Suppressor macrophage treated with lipopolysaccharide for 4 hours (primary cell): ENCODE measurements at regions not wholly inside any gene's neighbourhood (a gene's known extent, or its start where the extent isn't known, plus 50 kb on each side); places are given as distances from the start of the nearest gene placed in this dataset.
A peak's percentile ranks its signal among the peaks of the same experiment; 100 is the strongest.

Experiments
- DNase-seq: peaks from one replicate; pipeline ENCODE4 v3.0.0-alpha.2; 2020

- DNase-seq, result no peak
These were observed 139.9 kb upstream of the CXCR4 start for GRCh38 chr2:136257893-136258292.

DNA sequence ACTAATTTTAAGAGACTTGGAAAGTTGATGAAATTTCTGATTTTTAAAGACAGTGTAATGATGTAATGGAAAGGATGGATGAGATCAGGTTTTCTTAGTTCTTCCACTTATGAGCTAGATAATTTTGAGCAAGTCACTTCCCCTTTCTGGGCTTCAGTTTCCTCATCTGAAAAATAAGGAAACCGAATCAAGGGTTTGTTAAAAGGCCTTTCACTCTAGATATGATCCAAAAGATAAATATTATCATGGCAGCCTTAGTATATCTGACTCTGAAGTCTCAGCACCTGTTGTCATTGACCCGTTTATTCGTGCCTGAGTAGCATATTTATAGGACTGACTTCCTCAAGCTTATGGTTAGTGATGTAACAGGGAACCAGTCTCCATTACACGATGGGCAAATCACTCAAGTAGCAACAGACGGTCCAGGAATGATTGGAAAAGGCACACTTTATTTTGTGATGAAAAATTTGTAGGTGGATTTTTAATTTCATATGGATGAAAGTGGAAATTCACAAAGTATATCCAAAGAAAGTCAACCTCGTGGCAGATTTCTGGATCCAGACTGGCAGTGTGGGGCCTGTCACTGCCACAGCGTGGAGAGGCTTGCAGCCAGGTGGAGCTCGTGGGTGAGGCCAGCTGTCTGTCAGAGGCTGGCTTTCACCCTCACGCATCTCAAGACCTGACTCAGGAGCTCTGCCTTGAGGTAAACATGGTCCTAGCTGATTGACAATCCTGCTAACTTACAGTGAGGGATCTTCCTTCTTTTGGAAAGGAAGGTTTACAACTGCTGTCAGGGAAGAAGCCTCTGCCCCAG is 137.9 kb upstream of the CXCR4 start:
- DNase-seq, result peak; percentile 90

DNA sequence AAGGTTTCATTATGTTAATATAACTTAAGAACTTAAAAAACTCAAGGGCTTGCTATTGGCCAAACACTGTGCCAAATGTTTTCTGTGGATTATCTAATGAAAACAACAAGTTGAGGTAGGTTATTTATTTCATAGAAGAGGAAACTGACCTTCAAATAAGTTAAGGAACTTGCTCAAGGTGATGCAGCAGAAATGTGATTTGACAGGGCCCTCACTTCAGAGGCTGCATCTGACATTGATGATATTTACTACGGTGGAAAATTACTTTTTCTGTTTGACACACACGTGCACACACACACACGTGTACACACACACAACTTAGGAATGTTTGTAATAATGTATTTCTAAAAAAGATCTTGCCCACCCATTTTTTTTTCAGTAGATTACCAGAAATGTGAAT is 137.2 kb upstream of the CXCR4 start:
- DNase-seq, result no peak

DNA sequence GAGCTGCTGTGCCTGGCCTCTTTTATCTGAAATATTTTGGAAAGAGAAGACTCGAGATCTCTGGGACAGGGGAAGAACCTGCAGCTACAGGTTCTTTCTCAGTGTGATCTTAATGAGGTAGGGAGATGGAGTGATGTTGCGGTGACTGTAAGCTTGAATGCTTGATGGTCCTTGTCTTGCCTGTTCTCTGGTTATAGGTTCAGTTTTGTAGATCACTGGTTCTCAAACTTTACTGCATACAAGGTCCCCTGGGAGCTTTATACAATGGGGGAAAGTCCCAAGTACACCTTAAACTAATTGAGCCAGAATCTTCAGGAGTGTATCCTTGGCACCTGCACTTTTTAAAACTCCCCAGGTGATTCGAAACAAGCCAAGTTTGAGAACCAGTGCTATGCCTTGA is 136.7 kb upstream of the CXCR4 start:
- no peak for DNase-seq

- DNase-seq, result peak; percentile 78
These were observed 135.5 kb upstream of the CXCR4 start for GRCh38 chr2:136253288-136254004.

DNA sequence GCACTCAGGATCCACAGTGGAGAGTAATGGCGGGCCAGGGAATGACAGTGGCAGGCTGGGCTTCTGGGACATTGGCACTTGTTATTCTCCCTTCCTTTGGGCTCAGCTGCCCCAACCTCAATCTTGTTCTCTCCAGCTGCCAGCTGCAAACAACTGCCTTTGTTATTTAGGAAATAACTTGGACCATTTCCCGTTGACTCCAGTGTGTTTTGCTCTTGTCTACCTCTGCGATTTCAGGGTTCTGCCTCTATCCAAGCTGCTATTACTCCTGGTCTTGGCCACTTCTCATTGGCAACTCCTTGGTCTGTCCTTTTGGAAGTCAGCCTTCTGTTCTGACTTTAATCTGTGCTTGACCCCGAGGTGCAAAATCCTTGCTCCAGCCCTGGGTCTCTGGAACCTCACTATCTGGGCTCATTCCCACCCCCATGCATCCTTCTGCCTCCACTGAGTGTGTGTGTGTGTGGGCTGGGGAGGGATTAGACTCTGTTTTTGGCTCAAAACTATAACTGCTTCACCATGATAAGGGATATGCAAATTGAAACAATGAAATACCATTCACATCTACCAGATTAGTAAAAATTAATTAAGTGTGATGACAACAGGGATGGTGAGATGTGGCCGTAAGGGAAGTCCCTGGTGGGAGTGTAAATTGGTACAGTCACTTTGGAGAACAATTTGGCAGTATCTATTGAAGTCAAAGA is 134.1 kb upstream of the CXCR4 start:
- DNase-seq, result no peak

DNA sequence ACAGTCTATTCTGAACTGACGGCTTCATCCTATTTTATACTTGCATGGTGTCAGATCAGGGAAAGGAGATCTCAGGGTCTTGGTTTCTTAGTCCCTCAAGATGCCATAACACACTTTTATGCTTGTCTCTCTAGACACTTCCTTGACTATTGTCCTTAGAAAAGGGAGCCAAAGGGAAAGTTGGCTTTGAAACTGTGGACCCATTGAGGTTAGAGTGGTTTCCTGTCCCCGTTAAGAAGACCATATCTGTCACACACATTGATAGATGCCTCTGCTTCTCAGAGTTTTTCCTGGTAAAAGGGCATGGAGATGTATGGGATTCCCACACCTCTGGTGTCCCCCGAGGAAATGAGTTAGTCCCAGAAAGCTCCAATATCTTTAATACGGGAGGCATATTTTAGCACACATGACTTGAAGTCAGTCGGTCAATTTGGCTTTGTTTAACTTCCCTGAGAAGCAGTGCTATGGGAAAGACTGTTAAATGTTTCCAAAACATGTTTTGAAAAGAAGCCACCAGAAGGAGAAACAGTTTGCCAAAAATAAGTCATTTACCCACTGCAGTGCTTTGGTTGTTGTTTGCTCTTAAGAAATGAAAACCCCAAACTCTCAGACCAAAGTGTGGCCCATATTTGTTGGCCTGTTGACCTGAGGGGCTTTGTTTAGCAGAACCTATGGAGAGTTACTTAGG is 133.4 kb upstream of the CXCR4 start:
- DNase-seq, result no peak

DNA sequence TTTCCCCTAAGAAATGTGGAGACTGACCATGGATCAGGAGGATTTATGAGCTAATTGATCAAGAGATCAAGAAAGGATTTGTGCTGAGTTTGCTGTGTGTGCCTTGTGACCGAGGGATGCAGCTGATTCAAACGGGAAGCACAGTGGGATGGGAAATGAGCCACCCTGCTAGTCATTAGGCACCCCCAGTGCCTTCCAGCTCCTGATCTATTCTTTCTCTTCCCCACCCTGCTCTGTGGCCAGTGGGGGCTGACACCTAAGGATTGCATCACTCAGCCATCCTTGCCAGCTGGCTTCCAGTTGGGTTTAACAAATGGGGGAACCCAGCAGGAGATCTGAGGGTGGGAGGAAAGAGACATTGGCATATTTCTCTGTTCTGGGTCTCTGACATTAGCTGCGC is 132.2 kb upstream of the CXCR4 start:
- DNase-seq, result peak; percentile 52

- no peak for DNase-seq
These were observed 131.0 kb upstream of the CXCR4 start for GRCh38 chr2:136248907-136249306.

GRCh38 chr2:136248242-136248641 is 130.3 kb upstream of the CXCR4 start:
- DNase-seq, result no peak

DNA sequence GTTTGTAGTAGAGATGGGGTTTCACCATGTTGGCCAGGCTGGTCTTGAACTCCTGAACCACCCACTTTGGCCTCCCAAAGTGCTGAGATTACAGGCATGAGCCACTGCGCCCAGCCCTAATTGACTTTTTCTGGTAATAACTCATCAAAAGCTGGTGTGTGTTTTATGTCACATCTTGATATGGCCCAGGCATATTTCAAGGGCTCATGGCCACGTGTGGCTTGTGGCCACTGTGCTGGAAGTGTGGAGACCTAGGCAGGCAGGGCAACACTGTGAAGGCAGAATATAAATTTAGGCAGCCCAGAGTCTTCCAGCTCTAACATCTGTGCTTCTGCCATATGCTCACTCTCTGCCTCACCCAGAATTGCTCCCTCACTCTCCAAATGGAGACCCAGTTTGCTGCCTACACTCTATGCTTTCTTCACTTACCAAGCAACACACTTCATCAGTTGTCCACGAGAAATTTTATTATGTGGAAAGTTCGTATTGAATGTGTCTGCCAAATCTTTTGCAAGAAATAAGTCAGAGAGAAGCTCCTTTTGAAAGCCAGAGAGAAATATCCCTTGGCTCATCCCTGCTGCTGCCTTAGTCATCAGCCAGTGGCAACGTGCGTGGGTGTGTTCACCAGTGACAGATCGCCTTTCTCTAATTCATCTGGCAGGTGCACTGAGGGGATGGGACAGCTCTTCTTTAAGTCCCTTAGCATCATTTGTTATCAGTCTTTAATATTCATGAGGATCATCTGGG is 129.4 kb upstream of the CXCR4 start:
- peak; percentile 87 for DNase-seq

- DNase-seq, result peak; percentile 74
These were observed 128.2 kb upstream of the CXCR4 start for GRCh38 chr2:136246086-136246669.

DNA sequence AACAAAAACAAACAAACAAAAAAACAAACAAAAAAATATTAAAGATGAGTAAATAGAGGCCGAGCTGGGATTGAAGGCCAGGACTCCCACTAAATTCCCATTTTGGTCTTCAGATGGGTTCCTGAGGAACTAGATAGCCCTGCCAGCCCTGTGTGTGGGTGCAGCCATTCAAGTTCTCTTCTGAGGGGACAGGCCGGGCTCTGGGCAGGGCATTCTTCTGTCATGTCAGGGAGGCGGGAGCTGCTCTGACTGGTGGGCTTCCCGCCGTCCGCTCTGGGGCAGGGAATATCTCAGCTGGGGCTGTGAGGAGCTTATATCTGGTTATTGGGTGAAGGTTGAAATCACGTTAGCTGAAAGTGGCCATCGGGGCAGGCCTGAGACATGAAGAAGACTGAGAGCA is 127.3 kb upstream of the CXCR4 start:
- DNase-seq, result no peak

DNA sequence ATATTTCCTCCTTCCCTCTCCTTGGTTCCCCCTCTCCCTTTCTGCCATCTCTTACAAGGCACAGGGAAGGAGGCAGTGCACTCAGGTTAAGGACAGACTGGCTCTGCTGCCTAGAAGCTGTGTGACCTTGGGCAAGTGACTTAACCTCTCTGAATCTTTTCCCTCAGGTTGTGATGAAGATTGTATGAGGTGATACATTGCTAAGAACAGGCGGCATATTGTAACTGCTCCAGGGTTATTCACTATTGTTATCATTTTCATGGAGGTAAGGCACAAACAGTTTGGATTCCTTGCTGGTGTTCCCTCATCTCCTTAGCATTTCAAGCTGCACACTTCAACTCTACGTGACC is 126.6 kb upstream of the CXCR4 start:
- DNase-seq, result no peak

DNA sequence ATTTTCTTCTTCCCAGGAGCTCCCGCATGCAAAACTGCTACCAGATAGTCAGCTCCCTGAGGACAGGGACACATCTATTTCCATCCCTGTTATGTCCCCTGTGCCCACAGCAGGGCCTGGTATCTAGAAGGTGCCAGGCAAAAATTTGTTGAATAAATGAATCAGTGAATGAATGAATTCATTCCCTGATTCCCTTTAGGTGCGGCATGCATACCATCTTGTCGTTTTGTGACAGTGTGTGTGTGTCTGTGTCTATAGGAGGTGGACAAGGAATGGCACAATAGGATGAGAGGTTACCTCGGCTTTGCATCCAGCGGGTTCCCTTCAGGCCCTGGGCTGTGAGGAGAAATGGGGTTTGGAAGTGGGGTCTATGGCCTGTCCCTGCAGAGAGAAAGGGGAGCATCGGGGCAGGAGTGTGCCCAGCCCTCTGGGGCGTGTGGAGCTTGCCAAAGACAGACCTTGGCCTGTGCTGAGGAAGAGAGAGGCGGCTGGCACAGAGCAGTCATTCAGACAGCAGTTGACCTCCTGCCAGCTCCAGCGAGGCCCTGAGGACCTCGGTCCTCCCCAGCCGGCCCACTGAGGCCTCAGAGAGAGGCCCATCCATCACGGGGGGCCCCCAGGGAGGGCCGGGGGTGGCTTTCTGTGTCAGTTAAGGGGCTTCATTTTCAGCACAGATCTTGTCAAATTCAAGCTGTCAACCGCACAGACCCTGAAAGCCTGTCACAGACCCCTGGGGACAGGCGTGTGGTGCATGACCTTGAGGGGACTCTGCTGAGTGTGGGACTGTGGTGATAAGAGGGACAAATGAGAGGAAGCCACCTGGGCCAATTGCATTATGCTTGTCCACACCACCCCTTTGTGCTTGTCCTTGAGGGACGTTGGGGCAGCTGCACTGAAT is 125.9 kb upstream of the CXCR4 start:
- DNase-seq, result no peak

DNA sequence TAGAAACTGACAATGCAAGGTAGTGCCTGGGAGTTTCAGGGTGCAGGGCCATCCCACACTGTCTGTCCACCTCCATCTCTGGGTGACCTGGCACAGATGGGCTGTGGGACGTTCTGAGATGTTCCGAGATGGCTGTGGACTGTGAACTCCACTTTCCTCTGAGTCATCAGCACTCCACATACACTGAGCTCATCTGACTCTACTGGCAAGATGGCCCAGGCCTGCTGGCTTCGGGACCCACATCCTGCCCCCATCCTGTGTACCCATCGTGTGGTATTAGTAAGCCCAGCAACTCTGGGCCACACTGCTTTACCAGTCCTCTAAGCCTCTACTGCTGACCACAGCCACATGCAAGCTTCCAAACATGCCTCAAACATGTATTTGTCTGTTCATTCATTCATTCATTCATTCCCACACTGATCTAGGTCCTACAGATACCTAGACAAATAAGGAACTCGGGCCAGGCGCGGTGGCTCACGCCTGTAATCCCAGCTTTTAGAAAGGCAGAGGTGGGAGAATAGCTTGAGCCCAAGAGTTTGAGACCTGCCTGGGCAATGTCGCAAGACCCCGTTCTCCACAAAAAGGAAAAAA is 124.8 kb upstream of the CXCR4 start:
- no peak for DNase-seq

- DNase-seq, result no peak
These were observed 124.2 kb upstream of the CXCR4 start for GRCh38 chr2:136242100-136242499.

DNA sequence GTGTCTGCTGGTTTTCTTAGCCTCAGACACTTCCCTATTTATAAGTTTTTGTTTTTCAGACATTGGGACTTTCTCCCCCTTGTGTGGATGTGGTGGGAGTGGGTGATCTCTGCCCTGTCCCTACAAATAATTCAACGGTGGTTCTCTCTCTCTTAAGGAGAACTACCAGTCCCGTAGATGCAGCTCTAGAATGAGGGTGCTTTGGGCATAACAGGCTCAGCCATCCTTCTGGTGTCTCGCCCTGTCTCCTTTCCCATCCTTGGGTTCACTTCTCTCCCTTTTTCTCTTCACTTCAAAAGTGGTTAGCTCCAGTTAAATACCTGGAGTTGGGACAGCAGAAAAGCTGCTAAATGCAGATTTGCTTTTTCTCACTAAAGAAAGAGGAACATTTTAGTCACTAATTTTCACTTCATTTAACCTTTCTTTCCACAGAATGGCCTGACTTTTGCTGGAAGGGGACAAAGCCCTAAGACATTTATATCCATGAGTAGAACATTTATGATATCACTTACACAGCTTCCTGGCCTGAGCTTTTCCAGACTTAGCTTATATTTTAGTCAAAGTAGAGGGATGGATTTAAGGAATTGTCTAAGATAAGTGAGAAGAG is 121.2 kb upstream of the CXCR4 start:
- DNase-seq, result peak; percentile 44

GRCh38 chr2:136238286-136239078 is 120.5 kb upstream of the CXCR4 start:
- DNase-seq, result peak; percentile 94
